ENCODE measurements at regions not wholly inside any gene's neighbourhood (a gene's known extent, or its start where the extent isn't known, plus 50 kb on each side); places are given as distances from the start of the nearest gene placed in this dataset.

GRCh38 chr3:64900617-64901521 lies 213.1 kb upstream of the ADAMTS9 start:
- H3K9me3 ChIP-seq (ENCODE audit: control insufficient read depth, insufficient read depth, low read depth, low read length) = no peaks in the 10 kb centered on the region
- H3K36me3 ChIP-seq (ENCODE audit: control insufficient read depth, insufficient read depth, low read length) = no peaks in the 10 kb centered on the region
- no peak overlapping the region for H3K4me3 ChIP-seq (ENCODE audit: low read depth, low read length)
- H3K27ac ChIP-seq (ENCODE audit: low read depth, low read length) = no peak overlapping the region
- no peaks in the 10 kb centered on the region for H3K27me3 ChIP-seq (ENCODE audit: control insufficient read depth, insufficient read depth, low read length)
- no peak overlapping the region for H3K9ac ChIP-seq (ENCODE audit: low read length)
- H3K4me1 ChIP-seq (ENCODE audit: control insufficient read depth, insufficient read depth, low read length) = peaks cover 15% of the 10 kb centered on the region

- no peak overlapping the region for H3K9ac ChIP-seq (ENCODE audit: low read length)
- H3K27ac ChIP-seq (ENCODE audit: low read depth, low read length) = no peak overlapping the region
- peaks cover 13% of the 10 kb centered on the region for H3K4me1 ChIP-seq (ENCODE audit: control insufficient read depth, insufficient read depth, low read length)
- H3K4me3 ChIP-seq (ENCODE audit: low read depth, low read length) = no peak overlapping the region
- no peaks in the 10 kb centered on the region for H3K36me3 ChIP-seq (ENCODE audit: control insufficient read depth, insufficient read depth, low read length)
- no peaks in the 10 kb centered on the region for H3K9me3 ChIP-seq (ENCODE audit: control insufficient read depth, insufficient read depth, low read depth, low read length)
- no peaks in the 10 kb centered on the region for H3K27me3 ChIP-seq (ENCODE audit: control insufficient read depth, insufficient read depth, low read length)
Measured at GRCh38 chr3:64900156-64900555, 212.4 kb upstream of the ADAMTS9 start.

GRCh38 chr3:64898941-64899340 lies 211.1 kb upstream of the ADAMTS9 start:
- no peaks in the 10 kb centered on the region for H3K9me3 ChIP-seq (ENCODE audit: control insufficient read depth, insufficient read depth, low read depth, low read length)
- no peaks in the 10 kb centered on the region for H3K27me3 ChIP-seq (ENCODE audit: control insufficient read depth, insufficient read depth, low read length)
- H3K36me3 ChIP-seq (ENCODE audit: control insufficient read depth, insufficient read depth, low read length) = no peaks in the 10 kb centered on the region
- no peak overlapping the region for H3K27ac ChIP-seq (ENCODE audit: low read depth, low read length)
- no peak overlapping the region for H3K4me3 ChIP-seq (ENCODE audit: low read depth, low read length)
- H3K4me1 ChIP-seq (ENCODE audit: control insufficient read depth, insufficient read depth, low read length) = peaks cover 15% of the 10 kb centered on the region
- no peak overlapping the region for H3K9ac ChIP-seq (ENCODE audit: low read length)

GRCh38 chr3:64895991-64896895 lies 208.4 kb upstream of the ADAMTS9 start:
- Histone ChIP-seq H3K4me1 (ENCODE audit: control insufficient read depth, insufficient read depth, low read length) (peaks cover 3% of the 10 kb centered on the region), H3K27me3 (ENCODE audit: control insufficient read depth, insufficient read depth, low read length) (no peaks in the 10 kb centered on the region), H3K4me3 (ENCODE audit: low read depth, low read length) (no peak overlapping the region), H3K27ac (ENCODE audit: low read depth, low read length) (no peak overlapping the region), H3K9ac (ENCODE audit: low read length) (no peak overlapping the region), H3K9me3 (ENCODE audit: control insufficient read depth, insufficient read depth, low read depth, low read length) (no peaks in the 10 kb centered on the region), H3K36me3 (ENCODE audit: control insufficient read depth, insufficient read depth, low read length) (no peaks in the 10 kb centered on the region)

- Histone ChIP-seq H3K4me3 (ENCODE audit: low read depth, low read length) (no peak overlapping the region), H3K9ac (ENCODE audit: low read length) (no peak overlapping the region), H3K36me3 (ENCODE audit: control insufficient read depth, insufficient read depth, low read length) (no peaks in the 10 kb centered on the region)
Measured at GRCh38 chr3:64895106-64895990, 207.5 kb upstream of the ADAMTS9 start.

GRCh38 chr3:64894006-64894405 lies 206.2 kb upstream of the ADAMTS9 start:
- peaks cover 14% of the 10 kb centered on the region for H3K4me1 ChIP-seq (ENCODE audit: control insufficient read depth, insufficient read depth, low read length)
- H3K9me3 ChIP-seq (ENCODE audit: control insufficient read depth, insufficient read depth, low read depth, low read length) = no peaks in the 10 kb centered on the region
- H3K27me3 ChIP-seq (ENCODE audit: control insufficient read depth, insufficient read depth, low read length) = no peaks in the 10 kb centered on the region
- no peak overlapping the region for H3K9ac ChIP-seq (ENCODE audit: low read length)
- no peak overlapping the region for H3K4me3 ChIP-seq (ENCODE audit: low read depth, low read length)
- H3K27ac ChIP-seq (ENCODE audit: low read depth, low read length) = no peak overlapping the region
- H3K36me3 ChIP-seq (ENCODE audit: control insufficient read depth, insufficient read depth, low read length) = no peaks in the 10 kb centered on the region

More at GRCh38 chr3:64895106-64895990, 207.5 kb upstream of the ADAMTS9 start:
- Histone ChIP-seq H3K27me3 (ENCODE audit: control insufficient read depth, insufficient read depth, low read length) (no peaks in the 10 kb centered on the region), H3K4me1 (ENCODE audit: control insufficient read depth, insufficient read depth, low read length) (peaks cover 9% of the 10 kb centered on the region), H3K9me3 (ENCODE audit: control insufficient read depth, insufficient read depth, low read depth, low read length) (no peaks in the 10 kb centered on the region), H3K27ac (ENCODE audit: low read depth, low read length) (no peak overlapping the region)

GRCh38 chr3:64892671-64893309 lies 205.0 kb upstream of the ADAMTS9 start:
- Histone ChIP-seq H3K4me1 (ENCODE audit: control insufficient read depth, insufficient read depth, low read length) (peaks cover 16% of the 10 kb centered on the region), H3K36me3 (ENCODE audit: control insufficient read depth, insufficient read depth, low read length) (no peaks in the 10 kb centered on the region), H3K4me3 (ENCODE audit: low read depth, low read length) (no peak overlapping the region), H3K9ac (ENCODE audit: low read length) (no peak overlapping the region), H3K9me3 (ENCODE audit: control insufficient read depth, insufficient read depth, low read depth, low read length) (no peaks in the 10 kb centered on the region), H3K27me3 (ENCODE audit: control insufficient read depth, insufficient read depth, low read length) (no peaks in the 10 kb centered on the region), H3K27ac (ENCODE audit: low read depth, low read length) (no peak overlapping the region)

GRCh38 chr3:64891021-64891420 lies 203.2 kb upstream of the ADAMTS9 start:
- Histone ChIP-seq H3K4me1 (ENCODE audit: control insufficient read depth, insufficient read depth, low read length) (peaks cover 16% of the 10 kb centered on the region), H3K4me3 (ENCODE audit: low read depth, low read length) (no peak overlapping the region), H3K9me3 (ENCODE audit: control insufficient read depth, insufficient read depth, low read depth, low read length) (no peaks in the 10 kb centered on the region; the same call in 1 of the 2 replicates), H3K27ac (ENCODE audit: low read depth, low read length) (no peak overlapping the region), H3K27me3 (ENCODE audit: control insufficient read depth, insufficient read depth, low read length) (no peaks in the 10 kb centered on the region), H3K36me3 (ENCODE audit: control insufficient read depth, insufficient read depth, low read length) (no peaks in the 10 kb centered on the region), H3K9ac (ENCODE audit: low read length) (no peak overlapping the region)

GRCh38 chr3:64890466-64890865 lies 202.7 kb upstream of the ADAMTS9 start:
- Histone ChIP-seq H3K4me3 (ENCODE audit: low read depth, low read length) (no peak overlapping the region), H3K9ac (ENCODE audit: low read length) (no peak overlapping the region), H3K27me3 (ENCODE audit: control insufficient read depth, insufficient read depth, low read length) (no peaks in the 10 kb centered on the region), H3K4me1 (ENCODE audit: control insufficient read depth, insufficient read depth, low read length) (peaks cover 16% of the 10 kb centered on the region), H3K36me3 (ENCODE audit: control insufficient read depth, insufficient read depth, low read length) (no peaks in the 10 kb centered on the region), H3K9me3 (ENCODE audit: control insufficient read depth, insufficient read depth, low read depth, low read length) (no peaks in the 10 kb centered on the region; the same call in 1 of the 2 replicates), H3K27ac (ENCODE audit: low read depth, low read length) (no peak overlapping the region)

- H3K4me3 ChIP-seq (ENCODE audit: low read depth, low read length) = no peak overlapping the region
- H3K27ac ChIP-seq (ENCODE audit: low read depth, low read length) = no peak overlapping the region
- H3K9me3 ChIP-seq (ENCODE audit: control insufficient read depth, insufficient read depth, low read depth, low read length) = no peaks in the 10 kb centered on the region; the same call in 1 of the 2 replicates
- no peaks in the 10 kb centered on the region for H3K36me3 ChIP-seq (ENCODE audit: control insufficient read depth, insufficient read depth, low read length)
- no peak overlapping the region for H3K9ac ChIP-seq (ENCODE audit: low read length)
- H3K4me1 ChIP-seq (ENCODE audit: control insufficient read depth, insufficient read depth, low read length) = peaks cover 14% of the 10 kb centered on the region
- no peaks in the 10 kb centered on the region for H3K27me3 ChIP-seq (ENCODE audit: control insufficient read depth, insufficient read depth, low read length)
Measured at GRCh38 chr3:64890006-64890405, 202.2 kb upstream of the ADAMTS9 start.
